ENCODE measurements at regions not wholly inside any gene's neighbourhood (a gene's known extent, or its start where the extent isn't known, plus 50 kb on each side); places are given as distances from the start of the nearest gene placed in this dataset.
"Not testable (repeated sequence)": the region's sequence is repeated elsewhere in the genome, so short reads cannot be mapped to it uniquely, and the experiment has no call there.

GRCh38 chr13:73576291-73576690 is 517.5 kb downstream of the KLF5 start:
- no peak for DNase-seq (ENCODE audit: low read depth)

GRCh38 chr13:73572824-73573223 is 514.0 kb downstream of the KLF5 start:
- no peak for DNase-seq (ENCODE audit: low read depth)

GRCh38 chr13:73571376-73571775 is 512.6 kb downstream of the KLF5 start:
- DNase-seq (ENCODE audit: low read depth) = no peak

DNA sequence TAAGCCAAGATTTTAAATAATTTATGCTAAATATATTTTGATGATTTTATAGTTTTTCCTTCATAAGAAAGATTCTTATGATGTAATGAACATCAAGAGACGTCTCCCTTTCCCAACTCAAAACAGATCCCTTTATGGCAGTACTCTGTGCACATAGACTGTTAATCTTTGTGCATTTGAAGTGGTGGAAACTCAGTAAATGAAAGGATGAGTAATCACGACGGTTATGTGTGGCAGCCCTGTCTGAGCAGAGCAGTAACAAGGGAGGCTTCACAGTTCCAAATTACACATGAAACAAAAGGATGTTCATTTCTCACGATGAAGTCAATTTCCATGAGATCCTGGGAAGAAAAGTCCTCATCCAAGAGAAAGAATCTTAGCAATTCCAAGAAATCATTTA is 498.1 kb downstream of the KLF5 start:
- no peak for DNase-seq (ENCODE audit: low read depth)

DNA sequence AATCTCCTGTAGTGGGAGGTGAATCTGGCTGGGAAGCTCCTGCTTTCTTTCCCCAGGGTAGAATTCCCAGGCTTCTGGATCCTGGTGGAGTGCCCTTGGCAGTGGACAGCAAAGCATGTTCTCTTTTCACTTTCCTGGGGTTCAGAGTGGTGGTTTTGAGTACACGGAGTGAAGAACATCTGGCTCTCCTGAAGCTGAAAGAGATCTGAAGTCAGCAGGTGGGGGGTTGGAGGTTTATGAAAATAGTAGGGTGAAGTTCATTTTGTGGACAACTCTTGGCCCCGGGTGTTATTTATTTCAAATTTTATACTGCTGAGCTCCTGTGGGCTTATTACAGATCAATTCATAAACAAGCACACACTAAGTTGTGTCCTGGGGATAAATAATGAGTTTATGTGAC is 497.3 kb downstream of the KLF5 start:
- DNase-seq (ENCODE audit: low read depth) = no peak

- DNase-seq (ENCODE audit: low read depth) = no peak
Observed at GRCh38 chr13:73551736-73552135, 492.9 kb downstream of the KLF5 start.

DNA sequence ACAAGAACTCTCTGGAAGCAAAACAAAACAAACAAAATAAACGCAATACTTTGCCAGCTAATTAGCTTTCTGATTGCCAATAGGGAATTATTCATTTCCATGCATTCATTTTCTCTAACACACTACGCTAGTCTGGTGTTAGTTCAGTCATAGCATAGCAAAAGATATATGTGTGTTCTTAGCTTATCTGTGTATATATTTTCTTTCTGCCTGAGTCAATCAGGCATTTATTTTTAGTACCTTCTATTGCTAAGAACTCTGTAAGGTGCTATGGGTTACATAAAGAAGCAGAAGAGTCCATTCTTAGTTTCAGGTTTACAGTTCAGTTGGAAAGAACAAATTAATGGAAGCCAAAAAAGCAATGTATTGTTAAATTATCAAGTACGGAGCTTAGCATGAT is 490.9 kb downstream of the KLF5 start:
- DNase-seq (ENCODE audit: low read depth) = no peak

DNA sequence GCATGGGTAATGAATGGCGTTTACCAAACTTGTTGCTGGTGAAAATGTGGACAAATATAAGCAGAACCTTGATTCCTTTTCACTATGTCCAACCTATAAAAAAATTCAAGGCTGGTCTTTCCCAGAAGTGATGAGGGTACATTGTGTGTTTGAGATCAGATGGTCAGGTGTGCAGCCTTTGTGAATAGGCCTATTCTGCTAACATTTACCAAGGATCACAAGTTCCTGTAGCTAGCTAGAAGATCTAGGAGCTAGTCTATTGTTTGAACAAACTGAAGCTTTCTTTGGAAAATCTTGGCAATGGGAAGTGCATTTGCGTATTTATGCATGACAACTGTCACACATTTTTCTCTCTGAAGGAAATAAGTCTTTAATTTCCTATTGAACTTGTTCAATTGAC is 489.6 kb downstream of the KLF5 start:
- DNase-seq (ENCODE audit: low read depth) = no peak

DNA sequence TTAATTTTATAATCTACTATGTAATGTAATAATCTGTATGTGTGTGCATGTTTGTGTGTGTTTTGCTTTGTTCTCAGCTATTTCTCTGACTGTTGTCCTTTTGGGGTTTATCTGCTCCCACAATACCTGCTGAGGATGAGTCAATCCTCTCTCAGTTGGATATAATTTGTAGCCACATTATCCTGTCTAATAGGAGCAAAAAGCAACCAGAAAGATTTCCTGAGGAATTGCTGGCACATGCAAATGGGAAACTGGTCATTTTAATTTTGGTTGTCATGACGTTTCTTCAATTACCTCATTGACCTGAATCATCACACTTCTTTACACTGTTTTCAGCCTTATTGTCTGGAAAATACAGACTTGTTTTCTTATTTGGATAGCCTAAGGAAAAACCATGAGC is 488.4 kb downstream of the KLF5 start:
- DNase-seq (ENCODE audit: low read depth) = no peak

DNA sequence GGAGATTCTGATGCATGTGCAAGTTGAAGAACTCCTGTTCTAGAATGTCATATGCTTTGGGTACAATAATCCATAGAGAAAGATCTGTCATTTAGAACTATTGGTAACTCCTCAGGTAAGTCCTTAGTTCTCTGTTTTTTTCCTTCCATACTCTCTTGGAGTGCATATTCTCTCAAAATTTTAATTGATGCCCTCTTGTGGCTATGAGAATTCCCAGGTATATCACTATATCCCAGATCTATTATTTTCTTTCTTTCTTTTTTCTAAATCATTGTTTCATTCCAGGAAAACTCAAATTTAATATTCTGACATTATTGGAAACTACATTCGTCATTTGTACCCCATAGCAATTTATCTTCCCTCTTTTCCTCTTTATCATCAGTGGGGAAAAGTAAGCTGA is 485.4 kb downstream of the KLF5 start:
- no peak for DNase-seq (ENCODE audit: low read depth)

DNA sequence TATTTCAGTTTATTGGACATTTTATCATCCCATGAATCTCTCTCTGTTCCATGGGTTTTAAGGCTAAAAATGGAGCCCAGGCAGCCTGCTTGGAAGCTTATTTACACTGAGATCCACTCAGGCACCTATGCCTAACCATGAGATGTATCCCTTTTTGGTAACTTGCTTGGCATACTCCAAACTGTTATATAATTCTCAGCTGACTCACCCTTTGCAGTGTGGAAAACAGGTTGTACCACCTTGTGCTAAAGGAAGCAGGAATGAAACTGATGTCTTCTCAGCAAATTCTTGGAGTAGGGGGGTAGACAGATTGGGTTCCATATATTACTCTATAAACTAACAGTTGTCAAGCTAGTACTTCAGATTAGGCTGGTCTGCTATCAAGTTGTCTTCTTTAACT is 483.6 kb downstream of the KLF5 start:
- DNase-seq (ENCODE audit: low read depth) = no peak

DNA sequence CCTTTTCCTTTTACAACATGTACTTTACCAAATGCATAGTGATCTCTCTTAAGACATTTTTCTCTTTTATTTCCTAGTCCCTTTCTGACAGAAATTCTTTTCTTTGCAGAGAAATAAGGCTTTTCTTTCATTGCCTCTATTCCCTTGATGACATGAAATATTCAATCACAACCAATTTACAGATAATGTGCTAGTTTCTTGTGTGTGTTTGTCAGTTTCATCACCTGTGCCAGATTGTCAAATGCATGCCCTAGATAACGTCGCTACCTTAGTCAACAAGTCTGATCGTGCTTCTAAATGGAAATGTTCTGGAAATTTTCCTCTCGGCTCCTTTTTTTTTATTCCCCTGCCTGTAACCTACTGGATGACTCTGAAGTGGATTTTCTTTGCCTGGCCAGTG is 478.1 kb downstream of the KLF5 start:
- DNase-seq (ENCODE audit: low read depth) = no peak

- DNase-seq (ENCODE audit: low read depth) = no peak
Observed at GRCh38 chr13:73535341-73535740, 476.5 kb downstream of the KLF5 start.

DNA sequence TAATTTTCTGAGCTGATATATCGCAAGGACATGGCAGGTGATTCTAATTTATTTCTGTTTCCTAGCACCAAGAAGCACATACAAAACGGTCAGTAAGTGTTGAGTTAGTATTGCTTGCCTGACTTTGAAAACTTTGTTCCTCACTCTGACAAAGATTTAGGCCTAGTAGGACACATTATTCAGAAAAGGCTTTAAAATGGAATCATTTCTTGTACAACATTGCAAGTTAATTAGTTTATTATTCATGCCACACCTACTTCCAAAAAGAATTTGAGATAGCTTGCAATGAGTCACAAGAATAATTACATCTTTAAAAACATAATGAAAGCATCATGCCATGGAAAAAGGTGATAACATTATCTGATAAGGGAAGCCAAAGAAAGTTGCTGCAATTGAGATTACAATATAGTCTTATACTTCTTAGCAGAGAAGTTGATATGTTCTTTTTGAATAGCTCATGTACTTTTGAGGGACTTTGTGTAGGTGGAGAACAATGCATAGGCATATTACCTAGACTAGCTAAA is 474.2 kb downstream of the KLF5 start:
- no peak for DNase-seq (ENCODE audit: low read depth)

- DNase-seq (ENCODE audit: low read depth) = no peak
Observed at GRCh38 chr13:73532582-73532981, 473.8 kb downstream of the KLF5 start.

DNA sequence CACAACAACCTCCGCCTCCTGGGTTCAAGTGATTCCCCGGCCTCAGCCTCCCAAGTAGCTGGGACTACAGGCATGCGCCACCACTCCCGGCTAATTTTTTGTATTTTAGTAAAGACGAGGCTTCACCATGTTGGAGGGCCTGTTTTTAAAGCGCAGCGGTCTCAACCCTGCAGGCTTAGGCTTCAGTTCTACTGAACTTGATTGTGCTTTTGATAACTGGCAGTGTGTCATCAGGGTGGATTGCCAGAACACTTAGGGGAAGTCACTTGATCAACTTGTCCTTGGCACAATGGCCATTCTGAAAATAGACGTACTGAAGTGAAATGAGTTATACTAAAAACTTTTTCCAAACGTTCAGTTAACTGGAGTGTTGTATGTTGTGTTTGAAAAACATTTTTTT is 472.2 kb downstream of the KLF5 start:
- no peak for DNase-seq (ENCODE audit: low read depth)

- no peak for DNase-seq (ENCODE audit: low read depth)
Observed at GRCh38 chr13:73522937-73523336, 464.1 kb downstream of the KLF5 start.

DNA sequence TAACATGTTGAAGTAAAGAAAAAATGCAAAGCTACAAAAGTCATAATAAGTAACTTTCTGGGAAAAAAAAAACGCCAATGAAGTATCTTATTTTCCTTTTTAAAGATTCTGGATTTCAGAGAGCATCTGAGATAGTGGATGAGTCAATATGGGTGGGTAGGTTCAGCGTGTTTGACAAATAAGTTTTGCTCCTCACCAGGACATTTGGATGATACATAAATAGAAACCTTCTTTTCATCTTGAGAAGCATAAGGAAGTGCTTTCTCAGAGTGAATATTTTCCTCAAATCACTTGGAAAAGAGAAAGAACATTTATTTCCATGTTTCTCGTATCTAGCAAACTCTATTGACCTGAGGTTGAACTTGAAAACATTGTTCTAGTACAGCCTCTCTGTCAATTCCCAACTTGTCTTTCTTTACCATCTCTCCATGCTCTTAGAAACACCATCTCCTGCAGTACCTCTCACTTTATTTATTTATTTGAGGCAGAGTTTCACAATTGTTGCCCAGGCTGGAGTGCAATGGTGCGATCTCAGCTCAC is 463.2 kb downstream of the KLF5 start:
- DNase-seq (ENCODE audit: low read depth) = no peak

DNA sequence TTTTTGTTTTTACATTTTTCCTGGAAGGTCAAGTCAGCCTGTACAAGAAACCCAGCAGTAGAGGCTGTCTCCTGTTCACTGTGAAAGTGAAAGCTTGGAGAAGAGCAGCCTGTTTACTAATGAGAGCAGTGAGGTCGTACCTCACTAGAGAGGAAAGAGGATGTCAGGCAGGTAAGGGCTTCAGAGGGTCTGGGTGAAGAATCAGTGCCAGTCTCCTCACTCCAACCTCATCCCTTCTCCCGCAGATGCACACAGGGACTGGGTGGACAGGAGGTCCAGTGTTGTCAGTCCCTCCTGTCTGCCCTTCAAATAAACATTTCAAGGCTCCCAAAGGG is 462.5 kb downstream of the KLF5 start:
- DNase-seq (ENCODE audit: low read depth) = no peak

- DNase-seq (ENCODE audit: low read depth) = no peak
Observed at GRCh38 chr13:73520566-73521289, 461.9 kb downstream of the KLF5 start.

DNA sequence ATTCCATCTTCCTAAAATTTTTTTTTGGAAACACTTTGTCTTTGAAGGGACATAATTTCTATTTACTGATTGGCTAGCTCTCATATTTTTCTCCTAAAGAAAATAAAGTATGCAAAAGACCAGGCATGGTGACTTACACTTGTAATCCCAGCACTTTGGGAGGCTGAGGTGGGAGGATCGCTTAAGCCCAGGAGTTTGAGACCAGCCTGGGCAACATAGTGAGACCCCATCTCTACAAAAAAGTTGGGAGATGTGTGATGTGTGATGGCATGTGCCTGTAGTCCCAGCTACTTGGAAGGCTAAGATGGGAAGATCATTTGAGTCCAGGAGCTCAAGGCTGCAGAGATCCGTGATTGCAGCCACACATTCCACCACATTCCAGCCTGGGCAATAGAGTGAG is 461.3 kb downstream of the KLF5 start:
- not testable (repeated sequence) for DNase-seq (ENCODE audit: low read depth)

- no peak for DNase-seq (ENCODE audit: low read depth)
Observed at GRCh38 chr13:73519396-73520116, 460.8 kb downstream of the KLF5 start.

GRCh38 chr13:73517766-73518165 is 459.0 kb downstream of the KLF5 start:
- DNase-seq (ENCODE audit: low read depth) = no peak

DNA sequence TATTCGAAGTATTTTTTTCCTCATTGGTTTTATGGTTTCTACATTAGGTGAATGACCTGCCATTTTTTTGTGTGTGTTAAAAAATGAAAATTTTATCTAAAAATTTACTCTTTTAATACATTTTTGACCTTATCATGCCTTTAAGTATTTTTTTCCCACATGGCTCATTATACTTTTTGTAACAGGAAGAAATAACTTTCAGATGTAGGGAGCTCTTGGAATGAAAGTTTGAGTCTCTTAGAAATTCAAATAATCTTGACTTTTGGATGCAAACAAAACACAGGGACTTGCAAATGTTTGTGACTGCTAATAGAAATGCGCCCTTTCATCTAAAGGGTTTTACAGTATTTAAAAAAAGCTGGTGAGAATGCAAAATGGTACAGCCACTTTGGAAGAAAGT is 457.9 kb downstream of the KLF5 start:
- DNase-seq (ENCODE audit: low read depth) = no peak
